Endodermal cell (in vitro differentiated cells): ENCODE measurements at regions not wholly inside any gene's neighbourhood (a gene's known extent, or its start where the extent isn't known, plus 50 kb on each side); places are given as distances from the start of the nearest gene placed in this dataset.
A peak's percentile ranks its signal among the peaks of the same experiment; 100 is the strongest.

ENCODE experiments used
- DNase-seq: peaks from one replicate; pipeline ENCODE4 v3.0.0-alpha.2; 2017
- H3K27ac ChIP-seq: 2 replicates; pipeline ENCODE4 v1.5.1; 2013; ENCODE audit warnings: mild to moderate bottlenecking, low read depth, low read length, moderate library complexity
- H3K27me3 ChIP-seq: 2 replicates; pipeline ENCODE4 v1.6.1; 2013; ENCODE audit warnings: mild to moderate bottlenecking, low read length, moderate library complexity; ENCODE audit not compliant: insufficient read depth, control insufficient read depth, poor library complexity, severe bottlenecking
- H3K36me3 ChIP-seq: 2 replicates; pipeline ENCODE4 v1.7.0; 2013; ENCODE audit warnings: mild to moderate bottlenecking, low read length, moderate library complexity; ENCODE audit not compliant: control insufficient read depth, insufficient read depth
- H3K4me1 ChIP-seq: one replicate; pipeline ENCODE4 v1.7.0; 2013; ENCODE audit warnings: low read length; ENCODE audit not compliant: control insufficient read depth, insufficient read depth
- H3K4me3 ChIP-seq: 2 replicates; pipeline ENCODE4 v1.5.1; 2013; ENCODE audit warnings: mild to moderate bottlenecking, low read length, moderate library complexity
- H3K9ac ChIP-seq: 2 replicates; pipeline ENCODE4 v1.6.1; 2013; ENCODE audit warnings: mild to moderate bottlenecking, low read length, moderate library complexity; ENCODE audit not compliant: poor library complexity, severe bottlenecking; ENCODE audit errors: extremely low read depth
- H3K9me3 ChIP-seq: 2 replicates; pipeline ENCODE4 v1.6.1; 2013; ENCODE audit warnings: mild to moderate bottlenecking, low read length, moderate library complexity; ENCODE audit not compliant: control insufficient read depth
- H3K27ac Mint-ChIP-seq: 2 replicates; pipeline ENCODE4 v1.8.0; 2020; ENCODE audit warnings: mixed read lengths
- H3K27me3 Mint-ChIP-seq: 2 replicates; pipeline ENCODE4 v1.8.0; 2021; ENCODE audit warnings: mild to moderate bottlenecking, mixed read lengths; ENCODE audit not compliant: insufficient read depth
- H3K36me3 Mint-ChIP-seq: 2 replicates; pipeline ENCODE4 v1.8.0; 2020; ENCODE audit warnings: low read depth, mixed read lengths
- H3K4me1 Mint-ChIP-seq: 2 replicates; pipeline ENCODE4 v1.8.0; 2020; ENCODE audit warnings: mixed read lengths
- H3K4me3 Mint-ChIP-seq: 2 replicates; pipeline ENCODE4 v1.8.0; 2020; ENCODE audit warnings: mild to moderate bottlenecking, moderate library complexity, mixed read lengths
- H3K9me3 Mint-ChIP-seq: 2 replicates; pipeline ENCODE4 v1.8.0; 2020; ENCODE audit warnings: mild to moderate bottlenecking, mixed read lengths
- CTCF ChIP-seq: fragments of 200-600 bp; sonication (generic); conservative IDR thresholded peaks from 2 replicates; pipeline ENCODE4 v1.5.0; 2021; ENCODE audit warnings: antibody characterized with exemption, mild to moderate bottlenecking
- WGBS, 2 experiments: methylation state at CpG; one replicate each; pipeline versions ENCODE4 v1.1.5 to v1.1.7; 2013; ENCODE audit warnings: missing lambda C conversion rate in 2 of 2, mixed read lengths in 1 of 2; ENCODE audit not compliant: insufficient coverage in 1 of 2, insufficient read length in 1 of 2; 5-methylcytosine and 5-hydroxymethylcytosine counted together

DNA sequence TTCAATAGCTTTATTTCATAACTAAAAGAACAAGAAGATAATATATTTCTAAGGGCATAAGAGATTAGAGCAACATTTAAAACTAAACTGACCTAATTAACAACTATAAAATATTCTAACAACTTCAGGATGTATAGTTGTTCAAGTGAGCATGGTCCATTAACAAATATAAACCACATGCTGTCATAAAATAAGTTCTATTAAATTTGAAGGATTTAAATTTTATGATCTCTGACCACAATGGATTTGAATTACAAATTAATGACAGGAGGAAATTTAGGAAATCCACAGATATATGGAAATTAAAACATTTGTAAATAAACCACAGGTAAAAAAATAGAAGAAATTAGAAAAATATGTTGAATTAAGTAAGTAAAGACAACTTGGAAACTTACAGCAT lies 196.5 kb upstream of the PCDH20 start:
- H3K27ac Mint-ChIP-seq = no peak overlapping the region
- no peaks in the 10 kb centered on the region for H3K27me3 ChIP-seq
- no peaks in the 10 kb centered on the region for H3K36me3 Mint-ChIP-seq
- no peak overlapping the region for H3K9ac ChIP-seq
- no peak for TF ChIP-seq CTCF
- DNase-seq = no peak
- peaks cover 4% of the 10 kb centered on the region for H3K9me3 Mint-ChIP-seq
- H3K4me3 ChIP-seq = no peak overlapping the region
- H3K27ac ChIP-seq = no peak overlapping the region
- no peaks in the 10 kb centered on the region for H3K4me1 ChIP-seq
- H3K9me3 ChIP-seq = peaks cover 5% of the 10 kb centered on the region
- no peaks in the 10 kb centered on the region for H3K27me3 Mint-ChIP-seq
- H3K36me3 ChIP-seq = no peaks in the 10 kb centered on the region
- peaks cover 2% of the 10 kb centered on the region for H3K4me1 Mint-ChIP-seq
- no peak overlapping the region for H3K4me3 Mint-ChIP-seq

GRCh38 chr13:61608138-61608537 lies 192.5 kb upstream of the PCDH20 start:
- H3K4me1 Mint-ChIP-seq = no peaks in the 10 kb centered on the region
- peaks cover 10% of the 10 kb centered on the region for H3K9me3 Mint-ChIP-seq
- TF ChIP-seq CTCF = no peak
- Histone ChIP-seq H3K27ac (no peak overlapping the region), H3K4me1 (no peaks in the 10 kb centered on the region), H3K9ac (no peak overlapping the region), H3K9me3 (peaks cover 15% of the 10 kb centered on the region), H3K36me3 (no peaks in the 10 kb centered on the region), H3K27me3 (no peaks in the 10 kb centered on the region), H3K4me3 (no peak overlapping the region)
- H3K27ac Mint-ChIP-seq = no peak overlapping the region
- H3K36me3 Mint-ChIP-seq = no peaks in the 10 kb centered on the region
- no peak overlapping the region for H3K4me3 Mint-ChIP-seq
- 73 to 80% methylated on average over 1 to 3 of the region's 3 CpGs for WGBS, 2 experiments
- no peaks in the 10 kb centered on the region for H3K27me3 Mint-ChIP-seq
- DNase-seq = peak; percentile 76

GRCh38 chr13:61600360-61601033 lies 184.8 kb upstream of the PCDH20 start:
- 92 to 100% methylated on average over 1 to 3 of the region's 3 CpGs for WGBS, 2 experiments
- no peaks in the 10 kb centered on the region for H3K27me3 ChIP-seq
- no peak for TF ChIP-seq CTCF
- no peak overlapping the region for H3K4me3 Mint-ChIP-seq
- no peaks in the 10 kb centered on the region for H3K4me1 ChIP-seq
- H3K36me3 Mint-ChIP-seq = no peaks in the 10 kb centered on the region
- no peak overlapping the region for H3K27ac ChIP-seq
- H3K27ac Mint-ChIP-seq = no peak overlapping the region
- H3K9me3 ChIP-seq = no peaks in the 10 kb centered on the region
- peaks cover 3% of the 10 kb centered on the region for H3K9me3 Mint-ChIP-seq
- no peak overlapping the region for H3K9ac ChIP-seq
- no peaks in the 10 kb centered on the region for H3K27me3 Mint-ChIP-seq
- no peak overlapping the region for H3K4me3 ChIP-seq
- H3K4me1 Mint-ChIP-seq = no peaks in the 10 kb centered on the region
- no peak for DNase-seq
- H3K36me3 ChIP-seq = no peaks in the 10 kb centered on the region
